HCT116 (cell line): ENCODE measurements at regions not wholly inside any gene's neighbourhood (a gene's known extent, or its start where the extent isn't known, plus 50 kb on each side); places are given as distances from the start of the nearest gene placed in this dataset.

Experiments
- ATAC-seq: fragments of 200-7000 bp; cut with Tn5 transposase; 2 replicates; pipeline ENCODE4 v1.9.1; 2020; ENCODE audit warnings: mild to moderate bottlenecking, moderate library complexity
- BruUV-seq: library from RNA; stranded (reverse); fragments of 400-500 nt; replicated peaks from 2 replicates; lab custom pipeline; 2021; lab: Mats Ljungman, UMichigan
- CTCF ChIA-PET: fragments of 300-600 bp; sonication (Branson Sonifier 250); formaldehyde crosslinking; loops from one replicate; lab custom pipeline; 2021; ENCODE audit warnings: antibody characterized with exemption; lab: Charles Lee
- POLR2A ChIA-PET: fragments of 300-600, 350-600 bp; sonication (Branson Sonifier 250); formaldehyde crosslinking; loops from one replicate; lab custom pipeline; 2021; ENCODE audit warnings: antibody characterized with exemption; lab: Charles Lee
- RAD21 ChIA-PET, 2 experiments: fragments of 300-600 bp; sonication (Branson Sonifier 250); formaldehyde crosslinking; loops; one replicate each; lab custom pipeline; 2023; ENCODE audit warnings: low total read pairs in 2 of 2; ENCODE audit not compliant: uncharacterized antibody in 2 of 2, unreplicated experiment in 2 of 2, low non-redundant PET in 1 of 2; lab: Charles Lee
- DNase-seq: peaks from one replicate; pipeline ENCODE4 v3.0.0-alpha.2; 2010; ENCODE audit warnings: low read depth, low spot score
- H2AFZ ChIP-seq: fragments of 200-600 bp; shearing (Covaris generic), sonication (generic); 2 replicates; pipeline ENCODE4 v1.6.1; 2017; ENCODE audit warnings: low read depth, mixed run types, mixed read lengths, antibody characterized with exemption, low read length; ENCODE audit not compliant: poor library complexity, severe bottlenecking
- H3K27ac ChIP-seq: 2 replicates; pipeline ENCODE4 v1.5.1; 2012; ENCODE audit warnings: low read depth, low read length
- H3K27me3 ChIP-seq: fragments of 200-600 bp; sonication (generic); 2 replicates; pipeline ENCODE4 v1.6.1; 2016; ENCODE audit warnings: mixed run types, low read length, mixed read lengths; ENCODE audit not compliant: insufficient read depth
- H3K36me3 ChIP-seq, 2 experiments: fragments of 200-500 bp in 1 of 2; fragments of 200-600 bp in 1 of 2; sonication (Bioruptor generic) in 1 of 2; sonication (generic) in 1 of 2; 2 replicates each; pipeline versions ENCODE4 v1.5.1 to v1.6.1; 2014 to 2016; ENCODE audit warnings: low read length in 2 of 2, inconsistent platforms in 1 of 2, mixed read lengths in 1 of 2, mixed run types in 1 of 2; ENCODE audit not compliant: insufficient read depth in 2 of 2, control insufficient read depth in 1 of 2
- H3K4me1 ChIP-seq, 2 experiments: fragments of 200-600 bp in 1 of 2; sonication (generic) in 1 of 2; 2 replicates each; pipeline versions ENCODE4 v1.5.1 to v1.6.1; 2012 to 2017; ENCODE audit warnings: low read length in 2 of 2, inconsistent platforms in 1 of 2, mild to moderate bottlenecking in 1 of 2, mixed read lengths in 1 of 2, mixed run types in 1 of 2, moderate library complexity in 1 of 2; ENCODE audit not compliant: insufficient read depth in 2 of 2, control insufficient read depth in 1 of 2
- H3K4me2 ChIP-seq: fragments of 200-600 bp; sonication (generic); 2 replicates; pipeline ENCODE4 v1.6.1; 2017; ENCODE audit warnings: mixed run types, low read length, mixed read lengths
- H3K4me3 ChIP-seq, 2 experiments: fragments of 200-600 bp in 1 of 2; sonication (generic) in 1 of 2; replicated peaks in 1 of 2; 2 replicates each; pipeline ENCODE4 v1.5.1; 2011 to 2016; ENCODE audit warnings: low read length in 2 of 2, control low read depth in 1 of 2, low read depth in 1 of 2, mild to moderate bottlenecking in 1 of 2, mixed read lengths in 1 of 2, mixed run types in 1 of 2
- H3K79me2 ChIP-seq: fragments of 200-600 bp; sonication (generic); 2 replicates; pipeline ENCODE4 v1.6.1; 2017; ENCODE audit warnings: mild to moderate bottlenecking, mixed run types, low read length, moderate library complexity, mixed read lengths; ENCODE audit not compliant: insufficient read depth
- H3K9ac ChIP-seq: fragments of 200-600 bp; sonication (generic); 2 replicates; pipeline ENCODE4 v1.6.1; 2016; ENCODE audit warnings: low read length, mixed read lengths
- H3K9me2 ChIP-seq: fragments of 200-600 bp; sonication (generic), shearing (Covaris generic); 2 replicates; pipeline ENCODE4 v1.6.1; 2017; ENCODE audit warnings: mixed run types, mild to moderate bottlenecking, moderate library complexity; ENCODE audit not compliant: insufficient read depth
- H3K9me3 ChIP-seq, 2 experiments: fragments of 200-500 bp in 1 of 2; fragments of 200-600 bp in 1 of 2; sonication (Bioruptor generic) in 1 of 2; sonication (generic) in 1 of 2; 2 replicates each; pipeline ENCODE4 v1.6.1; 2014 to 2017; ENCODE audit warnings: low read length in 2 of 2, mixed read lengths in 2 of 2, inconsistent platforms in 1 of 2, low read depth in 1 of 2, mild to moderate bottlenecking in 1 of 2, mixed run types in 1 of 2, moderate library complexity in 1 of 2; ENCODE audit not compliant: control insufficient read depth in 1 of 2, insufficient read depth in 1 of 2
- H4K20me1 ChIP-seq: fragments of 200-600 bp; sonication (generic), shearing (Covaris generic); 2 replicates; pipeline ENCODE4 v1.6.1; 2017; ENCODE audit warnings: mixed run types, mild to moderate bottlenecking, moderate library complexity; ENCODE audit not compliant: insufficient read depth
- ATF3 ChIP-seq: IDR thresholded peaks from 2 replicates; pipeline ENCODE4 v1.6.1; 2012
- CBX3 ChIP-seq: IDR thresholded peaks from 2 replicates; pipeline ENCODE4 v1.6.1; 2012; ENCODE audit warnings: low read depth
- CEBPB ChIP-seq: IDR thresholded peaks from 2 replicates; pipeline ENCODE4 v1.6.1; 2012; ENCODE audit warnings: low read depth
- ELF1 ChIP-seq: IDR thresholded peaks from 2 replicates; pipeline ENCODE4 v1.6.1; 2012; ENCODE audit warnings: low read depth, borderline replicate concordance
- EZH2 ChIP-seq: fragments of 200-600 bp; sonication (generic); IDR thresholded peaks from 2 replicates; pipeline ENCODE4 v1.6.1; 2017; ENCODE audit warnings: antibody characterized with exemption, mixed run types
- EZH2phosphoT487 ChIP-seq: fragments of 200-600 bp; IDR thresholded peaks from 2 replicates; pipeline ENCODE4 v1.6.1; 2018; ENCODE audit warnings: antibody characterized with exemption, borderline replicate concordance
- JUND ChIP-seq: IDR thresholded peaks from 2 replicates; pipeline ENCODE4 v1.6.1; 2012
- POLR2A ChIP-seq: IDR thresholded peaks from 2 replicates; pipeline ENCODE4 v1.7.0; 2011; ENCODE audit warnings: borderline replicate concordance; ENCODE audit not compliant: insufficient read depth, insufficient read length; ENCODE audit errors: extremely low read depth
- REST ChIP-seq: IDR thresholded peaks from 2 replicates; pipeline ENCODE4 v1.6.1; 2012; ENCODE audit warnings: low read depth
- SP1 ChIP-seq: IDR thresholded peaks from 2 replicates; pipeline ENCODE4 v1.6.1; 2012; ENCODE audit warnings: low read depth
- SRF ChIP-seq: IDR thresholded peaks from 2 replicates; pipeline ENCODE4 v1.6.1; 2012; ENCODE audit warnings: low read depth
- TCF7L2 ChIP-seq: IDR thresholded peaks from 2 replicates; pipeline ENCODE4 v1.7.0; 2011; ENCODE audit warnings: borderline replicate concordance, inconsistent platforms; ENCODE audit not compliant: insufficient read depth, insufficient read length; ENCODE audit errors: extremely low read depth
- YY1 ChIP-seq: IDR thresholded peaks from 2 replicates; pipeline ENCODE4 v1.6.1; 2011; ENCODE audit warnings: low read length, low read depth, moderate library complexity, mild to moderate bottlenecking; ENCODE audit not compliant: insufficient replicate concordance; ENCODE audit errors: extremely low read depth
- ZFX ChIP-seq: fragments of 450-650 bp; IDR thresholded peaks from 2 replicates; pipeline ENCODE4 v1.6.1; 2017
- ZNF274 ChIP-seq: fragments of 200-500 bp; sonication (Bioruptor generic); IDR thresholded peaks from 2 replicates; pipeline ENCODE4 v1.6.1; 2014; ENCODE audit warnings: mild to moderate bottlenecking, low read depth, low read length, inconsistent platforms
- intact Hi-C: fragments of 100-400 bp; cut with micrococcal nuclease; formaldehyde crosslinking; loops from 2 replicates; pipeline ENCODE4 v1.10.0; 2022

GRCh38 chr3:177282119-177282655 lies 84.9 kb upstream of the TBL1XR1 start:
- Histone ChIP-seq H3K27me3 (no peaks in the 10 kb centered on the region), H3K79me2 (no peaks in the 10 kb centered on the region), H3K4me3 (no peak overlapping the region), H3K4me1 (peaks cover 37 to 43% of the 10 kb centered on the region in 2 experiments), H3K36me3 (no peaks in the 10 kb centered on the region), H2AFZ (no peak overlapping the region), H3K9me2 (no peaks in the 10 kb centered on the region), H3K9ac (no peak overlapping the region), H4K20me1 (no peaks in the 10 kb centered on the region), H3K4me2 (no peak overlapping the region), H3K27ac (no peak overlapping the region), H3K9me3 (no peaks in the 10 kb centered on the region)
- DNase-seq (no peak), ATAC-seq (no peak)
- intact Hi-C loops = no loop called here
- TF ChIP-seq TCF7L2 = no peak
- TF ChIP-seq YY1 = no peak
- no peak for TF ChIP-seq POLR2A
- TF ChIP-seq ZNF274 = no peak
- no TSS peak for BruUV-seq
- RAD21 ChIA-PET = no interaction called here
- CTCF ChIA-PET = no interaction called here
- POLR2A ChIA-PET = no interaction called here

- Histone ChIP-seq H3K4me3 (no peak overlapping the region), H3K9ac (0 out of 2 replicates have a peak overlapping the region, but pooled peaks have one; percentile 18), H3K9me3 (no peaks in the 10 kb centered on the region), H3K27ac (peak overlapping the region; percentile 42), H3K27me3 (no peaks in the 10 kb centered on the region), H3K36me3 (no peaks in the 10 kb centered on the region), H3K4me2 (peak overlapping the region; percentile 67), H4K20me1 (no peaks in the 10 kb centered on the region), H3K79me2 (no peaks in the 10 kb centered on the region), H3K9me2 (no peaks in the 10 kb centered on the region), H3K4me1 (peaks cover 38 to 41% of the 10 kb centered on the region in 2 experiments), H2AFZ (peak overlapping the region; percentile 51)
- ATAC-seq = peak; percentile 25
- no peak for DNase-seq
- POLR2A ChIA-PET = interaction anchor here (1.6 kb wide), 1 partner anchor 74 kb away, joined by 6 read pairs; no protein-coding TSS in a partner anchor
- CTCF ChIA-PET = no interaction called here
- BruUV-seq = no TSS peak
- RAD21 ChIA-PET = no interaction called here
- no peak for TF ChIP-seq YY1
- no peak for TF ChIP-seq SRF
- TF ChIP-seq EZH2phosphoT487 = no peak
- TF ChIP-seq POLR2A = no peak
- TF ChIP-seq ZFX = no peak
- no peak for TF ChIP-seq ELF1
- no peak for TF ChIP-seq CBX3
- TF ChIP-seq REST = no peak
- no peak for TF ChIP-seq JUND
- no peak for TF ChIP-seq CEBPB
- TF ChIP-seq TCF7L2 = no peak
- TF ChIP-seq SP1 = no peak
- TF ChIP-seq ZNF274 = no peak
- no peak for TF ChIP-seq ATF3
- TF ChIP-seq EZH2 = no peak
- intact Hi-C loops = loop anchor here (2.0 kb wide), 2 partner anchors 61 to 75 kb away; no protein-coding TSS in a partner anchor
Observed at GRCh38 chr3:177283983-177284382, 86.7 kb upstream of the TBL1XR1 start.
